T-cell (primary cell): ENCODE measurements at regions not wholly inside any gene's neighbourhood (a gene's known extent, or its start where the extent isn't known, plus 50 kb on each side); places are given as distances from the start of the nearest gene placed in this dataset.

ENCODE experiments used
- ATAC-seq, 4 experiments: fragments of 200-7000 bp in 3 of 4; fragments of 150-1000 bp in 1 of 4; cut with Tn5 transposase; replicated peaks in 1 of 4; 1 replicate in 3 of 4; 2 replicates in 1 of 4; pipeline ENCODE4 v1.10.0; 2021; ENCODE audit warnings: moderate library complexity in 3 of 4, mild to moderate bottlenecking in 2 of 4, moderate number of reproducible peaks in 1 of 4
- CTCF ChIA-PET, 2 donors: fragments of 300-600 bp; sonication (Branson Sonifier 250); formaldehyde crosslinking; loops; one replicate each; lab custom pipeline; 2022; ENCODE audit warnings: antibody characterized with exemption in 2 of 2; lab: Charles Lee
- POLR2A ChIA-PET, 2 donors: fragments of 300-600 bp; sonication (Branson Sonifier 250); formaldehyde crosslinking; loops; one replicate each; lab custom pipeline; 2022; ENCODE audit warnings: antibody characterized with exemption in 2 of 2; lab: Charles Lee
- DNase-seq, 35 experiments: peaks; one replicate each; pipeline versions ENCODE4 v3.0.0 to v3.0.0-alpha.2; 2013 to 2023
- H3K27ac ChIP-seq: one replicate; pipeline ENCODE4 v1.5.1; 2013; ENCODE audit warnings: low read length
- H3K27me3 ChIP-seq, 2 experiments: replicated peaks in 1 of 2; 1 replicate in 1 of 2; 2 replicates in 1 of 2; pipeline versions ENCODE4 v1.6.1 to v1.7.0; 2013; ENCODE audit warnings: low read length in 1 of 2, mixed read lengths in 1 of 2; ENCODE audit not compliant: control insufficient read depth in 2 of 2, insufficient read depth in 2 of 2; ENCODE audit errors: extremely low read depth in 1 of 2
- H3K36me3 ChIP-seq, 2 donors: 1 replicate in 1 of 2; 2 replicates in 1 of 2; pipeline versions ENCODE4 v1.6.1 to v1.7.0; 2013; ENCODE audit warnings: low read length in 1 of 2; ENCODE audit not compliant: control insufficient read depth in 2 of 2, insufficient read depth in 1 of 2; ENCODE audit errors: extremely low read depth in 1 of 2
- H3K4me1 ChIP-seq, 2 experiments: 1 replicate in 1 of 2; 2 replicates in 1 of 2; pipeline versions ENCODE4 v1.6.1 to v1.7.0; 2013; ENCODE audit warnings: low read length in 2 of 2, mixed read lengths in 1 of 2; ENCODE audit not compliant: insufficient read depth in 2 of 2, control insufficient read depth in 1 of 2; ENCODE audit errors: extremely low read depth in 1 of 2
- H3K4me3 ChIP-seq, 2 donors: 1 replicate in 1 of 2; 2 replicates in 1 of 2; pipeline versions ENCODE4 v1.5.1 to v1.7.0; 2013; ENCODE audit warnings: mild to moderate bottlenecking in 2 of 2, low read length in 1 of 2, moderate library complexity in 1 of 2; ENCODE audit not compliant: control insufficient read depth in 1 of 2; ENCODE audit errors: extremely low read depth in 1 of 2
- H3K9me3 ChIP-seq: 2 replicates; pipeline ENCODE4 v1.7.0; 2013
- H3K27ac Mint-ChIP-seq, 2 donors: one replicate each; pipeline ENCODE4 v1.8.0; 2020 to 2021; ENCODE audit warnings: mild to moderate bottlenecking in 2 of 2, mixed read lengths in 2 of 2
- H3K27me3 Mint-ChIP-seq, 2 donors: one replicate each; pipeline ENCODE4 v1.8.0; 2021 to 2022; ENCODE audit warnings: mixed read lengths in 2 of 2
- H3K36me3 Mint-ChIP-seq: one replicate; pipeline ENCODE4 v1.8.0; 2021; ENCODE audit warnings: mixed read lengths
- H3K4me1 Mint-ChIP-seq, 3 donors: one replicate each; pipeline ENCODE4 v1.8.0; 2020 to 2022; ENCODE audit warnings: mixed read lengths in 3 of 3, mild to moderate bottlenecking in 1 of 3
- H3K4me3 Mint-ChIP-seq, 3 donors: one replicate each; pipeline ENCODE4 v1.8.0; 2020 to 2022; ENCODE audit warnings: mild to moderate bottlenecking in 3 of 3, mixed read lengths in 3 of 3, moderate library complexity in 3 of 3
- H3K9me3 Mint-ChIP-seq, 3 donors: one replicate each; pipeline ENCODE4 v1.8.0; 2020 to 2022; ENCODE audit warnings: mixed read lengths in 3 of 3
- WGBS: methylation state at CpG from one replicate; pipeline ENCODE4 v1.1.5; 2013; ENCODE audit warnings: missing lambda C conversion rate; ENCODE audit not compliant: insufficient coverage; 5-methylcytosine and 5-hydroxymethylcytosine counted together

DNA sequence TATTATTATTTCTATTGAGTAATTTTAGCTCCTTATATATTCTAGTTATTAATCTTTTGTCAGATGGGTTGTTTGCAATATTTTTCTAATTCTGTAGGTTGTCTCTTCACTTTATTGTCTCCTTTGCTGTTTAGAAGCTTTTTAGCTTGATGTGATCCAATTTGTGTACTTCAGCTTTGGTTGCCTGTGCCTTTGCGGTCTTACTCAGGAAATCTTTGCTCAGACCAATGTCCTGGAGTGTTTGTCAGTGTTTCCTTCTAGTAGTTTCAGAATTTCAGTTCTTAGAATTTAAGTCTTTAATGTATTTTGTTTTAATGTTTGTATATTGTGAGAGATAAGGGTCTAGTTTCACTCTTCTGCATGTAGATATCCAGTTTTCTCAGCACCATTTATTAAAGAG lies 916.0 kb upstream of the EYS start:
- no peak for DNase-seq
- WGBS = 50% methylated on average over 1 of the region's 1 CpG

DNA sequence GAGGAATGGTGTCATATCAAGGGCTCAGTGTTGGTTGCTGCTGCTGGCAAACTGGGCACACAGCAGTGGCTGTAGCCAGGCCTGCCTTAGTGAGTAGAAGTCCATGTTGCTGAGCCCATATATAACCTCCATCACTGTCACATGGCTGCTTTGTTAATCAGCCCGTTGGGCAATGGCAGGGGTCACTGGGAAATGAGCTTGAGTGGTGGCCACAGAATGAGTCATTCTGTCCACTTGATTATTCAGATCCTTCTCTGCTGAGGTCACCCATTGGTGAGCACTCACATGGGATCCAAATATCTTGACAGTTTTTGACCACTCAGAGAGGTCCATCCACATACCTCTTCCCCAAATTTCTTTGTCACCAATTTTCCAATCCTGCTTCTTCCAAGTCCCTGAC lies 898.9 kb upstream of the EYS start:
- no peak overlapping the region for H3K4me3 Mint-ChIP-seq
- Histone ChIP-seq H3K27me3 (no peaks in the 10 kb centered on the region), H3K4me3 (no peak overlapping the region), H3K4me1 (no peaks in the 10 kb centered on the region), H3K9me3 (peaks cover 2% of the 10 kb centered on the region), H3K36me3 (no peaks in the 10 kb centered on the region), H3K27ac (no peak overlapping the region)
- no peaks in the 10 kb centered on the region for H3K27me3 Mint-ChIP-seq
- DNase-seq (no peak), ATAC-seq (no peak)
- H3K36me3 Mint-ChIP-seq = no peaks in the 10 kb centered on the region
- H3K27ac Mint-ChIP-seq = no peak overlapping the region
- ChIA-PET POLR2A (no interaction called here), CTCF (no interaction called here)
- H3K9me3 Mint-ChIP-seq = peaks cover 6 to 20% (median 14%) of the 10 kb centered on the region in 3 donors
- H3K4me1 Mint-ChIP-seq = no peaks in the 10 kb centered on the region
- 40% methylated on average over 1 of the region's 1 CpG for WGBS

More for the DNA sequence above, 916.0 kb upstream of the EYS start:
- peaks cover 4 to 16% (median 7%) of the 10 kb centered on the region in 3 donors for H3K9me3 Mint-ChIP-seq
- no peaks in the 10 kb centered on the region for H3K4me1 Mint-ChIP-seq
- H3K36me3 Mint-ChIP-seq = no peaks in the 10 kb centered on the region
- H3K27ac Mint-ChIP-seq = no peak overlapping the region
- Histone ChIP-seq H3K9me3 (peaks cover 3% of the 10 kb centered on the region), H3K36me3 (no peaks in the 10 kb centered on the region), H3K27ac (no peak overlapping the region), H3K27me3 (no peaks in the 10 kb centered on the region), H3K4me3 (no peak overlapping the region), H3K4me1 (no peaks in the 10 kb centered on the region)
- no peak overlapping the region for H3K4me3 Mint-ChIP-seq
- POLR2A ChIA-PET = no interaction called here
- CTCF ChIA-PET = interaction anchor here in 1 of 2 donors (0.7 kb wide), 1 partner anchor 1390 kb away, joined by 4 read pairs; no protein-coding TSS in a partner anchor
- no peaks in the 10 kb centered on the region for H3K27me3 Mint-ChIP-seq
- ATAC-seq = no peak

DNA sequence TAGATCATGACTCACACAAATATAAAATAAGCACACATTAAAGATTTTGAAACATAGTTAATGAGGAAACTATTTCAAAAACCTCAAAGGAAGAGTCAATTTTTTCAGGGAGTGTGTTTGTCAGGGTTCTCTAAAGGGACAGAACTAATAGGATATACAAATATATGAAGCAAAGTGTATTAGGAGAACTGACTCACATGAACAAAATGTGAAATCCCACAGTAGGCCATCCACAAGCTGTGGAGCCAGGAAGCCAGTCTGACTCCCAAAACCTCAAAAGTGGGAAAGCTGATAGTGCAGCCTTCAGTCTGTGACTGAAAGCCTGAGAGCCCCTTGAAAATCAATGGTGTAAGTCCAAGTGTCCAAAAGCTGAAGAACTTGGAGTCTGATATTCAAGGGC lies 898.0 kb upstream of the EYS start:
- Mint-ChIP-seq H3K4me3 (no peak overlapping the region), H3K9me3 (peaks cover 10 to 24% (median 16%) of the 10 kb centered on the region in 3 donors), H3K36me3 (no peaks in the 10 kb centered on the region), H3K4me1 (no peaks in the 10 kb centered on the region), H3K27ac (no peak overlapping the region), H3K27me3 (no peaks in the 10 kb centered on the region)
- POLR2A ChIA-PET = no interaction called here
- Histone ChIP-seq H3K36me3 (no peaks in the 10 kb centered on the region), H3K4me1 (no peaks in the 10 kb centered on the region), H3K27ac (no peak overlapping the region), H3K9me3 (peaks cover 6% of the 10 kb centered on the region), H3K4me3 (no peak overlapping the region), H3K27me3 (no peaks in the 10 kb centered on the region)
- no peak for DNase-seq
- CTCF ChIA-PET = no interaction called here
- no peak for ATAC-seq

DNA sequence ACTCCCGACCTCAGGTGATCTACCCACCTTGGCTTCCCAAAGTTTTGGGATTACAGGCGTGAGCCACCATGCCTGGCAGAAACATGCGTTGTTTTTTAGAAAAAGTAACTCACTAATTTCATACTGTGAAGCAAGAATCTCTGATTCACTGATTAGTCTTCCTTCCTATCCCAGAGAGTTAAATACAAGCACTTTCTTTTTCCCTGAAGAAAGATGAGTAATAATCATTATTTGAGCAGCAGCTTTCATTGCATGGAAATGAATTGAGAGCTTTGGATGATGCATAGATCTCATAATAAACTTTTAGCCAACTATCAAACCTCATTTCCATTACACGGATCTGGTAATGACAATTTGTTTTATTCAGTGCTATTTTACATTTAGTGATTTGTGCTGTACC lies 892.5 kb upstream of the EYS start:
- Mint-ChIP-seq H3K27me3 (no peaks in the 10 kb centered on the region), H3K36me3 (no peaks in the 10 kb centered on the region), H3K4me1 (no peaks in the 10 kb centered on the region), H3K27ac (no peak overlapping the region), H3K4me3 (no peak overlapping the region), H3K9me3 (peaks cover 10 to 18% (median 17%) of the 10 kb centered on the region in 3 donors)
- POLR2A ChIA-PET = no interaction called here
- no peak for ATAC-seq
- CTCF ChIA-PET = interaction anchor here in 1 of 2 donors (0.7 kb wide), 1 partner anchor 98 kb away, joined by 6 read pairs; no protein-coding TSS in a partner anchor
- H3K27ac ChIP-seq = no peak overlapping the region
- no peaks in the 10 kb centered on the region for H3K36me3 ChIP-seq
- H3K4me3 ChIP-seq = no peak overlapping the region
- H3K9me3 ChIP-seq = peaks cover 4% of the 10 kb centered on the region
- DNase-seq = no peak
- no peaks in the 10 kb centered on the region for H3K4me1 ChIP-seq
- 63% methylated on average over 2 of the region's 4 CpGs for WGBS
- H3K27me3 ChIP-seq = no peaks in the 10 kb centered on the region

DNA sequence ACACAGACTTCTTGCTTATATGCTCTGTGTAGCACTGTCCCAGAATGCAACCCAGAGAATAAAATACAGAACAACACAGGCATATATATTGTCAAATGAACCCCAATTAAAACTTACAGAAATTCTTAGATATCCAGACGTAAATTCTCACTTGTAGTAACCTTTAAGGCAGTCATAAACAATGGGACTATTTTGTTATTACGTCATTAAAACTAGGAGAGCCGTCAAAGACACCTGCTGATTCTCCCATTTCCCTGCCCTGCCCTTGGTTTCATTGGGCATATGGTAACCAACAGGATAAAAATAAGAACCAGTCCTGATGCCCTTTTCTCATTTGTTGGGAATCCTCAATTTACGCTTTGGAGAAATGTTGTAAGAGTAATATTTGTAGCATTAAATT lies 871.3 kb upstream of the EYS start:
- ATAC-seq = no peak

DNA sequence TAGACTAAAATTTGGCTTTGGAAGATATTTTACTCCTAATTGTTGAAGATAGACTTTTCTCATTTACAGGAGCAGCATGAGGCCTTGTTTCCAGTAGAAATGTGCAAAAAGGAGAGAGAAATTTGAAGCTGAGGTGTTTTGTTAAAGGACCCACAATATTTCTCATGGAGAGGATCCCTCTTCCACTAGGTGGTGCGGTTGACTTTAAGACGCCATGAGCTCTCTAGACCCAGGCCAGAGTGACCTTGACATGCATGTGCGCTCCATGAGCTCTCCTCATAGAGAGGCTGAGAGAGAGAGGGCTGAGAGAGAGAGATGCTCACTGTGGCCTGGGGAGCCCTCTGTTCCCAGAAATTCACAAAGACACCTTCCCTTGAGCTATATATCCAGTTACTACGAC lies 861.2 kb upstream of the EYS start:
- H3K27me3 Mint-ChIP-seq = no peaks in the 10 kb centered on the region
- no peak overlapping the region for H3K27ac Mint-ChIP-seq
- H3K36me3 Mint-ChIP-seq = no peaks in the 10 kb centered on the region
- no peaks in the 10 kb centered on the region for H3K4me1 Mint-ChIP-seq
- Histone ChIP-seq H3K27ac (no peak overlapping the region), H3K27me3 (no peaks in the 10 kb centered on the region), H3K36me3 (no peaks in the 10 kb centered on the region), H3K4me3 (no peak overlapping the region), H3K9me3 (no peaks in the 10 kb centered on the region), H3K4me1 (no peaks in the 10 kb centered on the region)
- no peak overlapping the region for H3K4me3 Mint-ChIP-seq
- WGBS = no CpG with 5 or more reads among the region's 4 CpGs
- no peak for ATAC-seq
- ChIA-PET CTCF (no interaction called here), POLR2A (no interaction called here)
- DNase-seq = no peak
- H3K9me3 Mint-ChIP-seq = peaks cover 5 to 14% (median 8%) of the 10 kb centered on the region in 3 donors

More for the DNA sequence above, 871.3 kb upstream of the EYS start:
- no peaks in the 10 kb centered on the region for H3K9me3 ChIP-seq
- H3K4me3 ChIP-seq = no peak overlapping the region
- no peaks in the 10 kb centered on the region for H3K36me3 ChIP-seq
- no peaks in the 10 kb centered on the region for H3K27me3 ChIP-seq
- DNase-seq = no peak
- peaks cover 3 to 16% (median 6%) of the 10 kb centered on the region in 3 donors for H3K9me3 Mint-ChIP-seq
- no peak overlapping the region for H3K27ac Mint-ChIP-seq
- CTCF ChIA-PET = no interaction called here
- POLR2A ChIA-PET = no interaction called here
- no peak overlapping the region for H3K27ac ChIP-seq
- H3K4me1 Mint-ChIP-seq = no peaks in the 10 kb centered on the region
- H3K36me3 Mint-ChIP-seq = no peaks in the 10 kb centered on the region
- H3K4me1 ChIP-seq = no peaks in the 10 kb centered on the region
- H3K27me3 Mint-ChIP-seq = no peaks in the 10 kb centered on the region
- H3K4me3 Mint-ChIP-seq = no peak overlapping the region
- 60% methylated on average over 3 of the region's 4 CpGs for WGBS

DNA sequence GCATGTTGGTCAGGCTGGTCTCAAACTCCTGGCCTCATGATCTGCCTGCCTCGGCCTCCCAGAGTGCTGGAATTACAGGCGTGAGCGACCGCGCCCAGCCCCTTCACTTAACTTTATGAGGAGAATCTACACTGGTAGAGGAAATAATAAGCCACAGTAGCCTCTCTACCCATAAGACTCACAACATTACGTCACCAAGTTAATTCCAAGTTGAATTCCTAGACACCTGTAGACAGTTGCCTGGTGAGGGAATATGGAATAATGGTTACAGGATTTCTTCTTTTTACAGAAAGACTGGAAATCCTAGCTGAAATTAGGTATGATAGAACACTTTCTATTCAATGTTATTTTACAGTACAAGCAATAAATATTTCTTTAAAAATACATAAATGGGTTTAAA lies 854.5 kb upstream of the EYS start:
- no CpG with 5 or more reads among the region's 6 CpGs for WGBS
- H3K4me3 ChIP-seq = no peak overlapping the region
- no peaks in the 10 kb centered on the region for H3K36me3 Mint-ChIP-seq

More for the DNA sequence above, 854.5 kb upstream of the EYS start:
- no peaks in the 10 kb centered on the region for H3K27me3 ChIP-seq
- Mint-ChIP-seq H3K4me3 (no peak overlapping the region), H3K4me1 (no peaks in the 10 kb centered on the region), H3K27me3 (no peaks in the 10 kb centered on the region), H3K27ac (no peak overlapping the region), H3K9me3 (peaks cover 4 to 17% (median 13%) of the 10 kb centered on the region in 3 donors)
- no peaks in the 10 kb centered on the region for H3K4me1 ChIP-seq
- CTCF ChIA-PET = no interaction called here
- H3K36me3 ChIP-seq = no peaks in the 10 kb centered on the region
- DNase-seq = no peak
- no peaks in the 10 kb centered on the region for H3K9me3 ChIP-seq
- no peak for ATAC-seq
- POLR2A ChIA-PET = no interaction called here
- H3K27ac ChIP-seq = no peak overlapping the region
